Hematopoietic multipotent progenitor cell treated with erythropoietin and hydrocortisone succinate and interleukin-3 and kit ligand, for 17 days (in vitro differentiated cells): ENCODE measurements at regions not wholly inside any gene's neighbourhood (a gene's known extent, or its start where the extent isn't known, plus 50 kb on each side); places are given as distances from the start of the nearest gene placed in this dataset.

Experiments used
- DNase-seq: peaks from one replicate; pipeline ENCODE4 v3.0.0-alpha.2; 2015; ENCODE audit warnings: low spot score

GRCh38 chr21:15370462-15370975 is 305.7 kb upstream of the NRIP1 start:
- no peak for DNase-seq

- DNase-seq = no peak
These were observed 309.1 kb upstream of the NRIP1 start for GRCh38 chr21:15373941-15374340.

- DNase-seq = no peak
These were observed 315.0 kb upstream of the NRIP1 start for GRCh38 chr21:15379776-15380175.

GRCh38 chr21:15383588-15383987 is 318.8 kb upstream of the NRIP1 start:
- no peak for DNase-seq

GRCh38 chr21:15390049-15390448 is 325.2 kb upstream of the NRIP1 start:
- no peak for DNase-seq

GRCh38 chr21:15397258-15397657 is 332.5 kb upstream of the NRIP1 start:
- DNase-seq = no peak

- DNase-seq = no peak
These were observed 328.9 kb upstream of the USP25 start for GRCh38 chr21:15400905-15401304.

GRCh38 chr21:15401331-15401730 is 328.5 kb upstream of the USP25 start:
- DNase-seq = no peak

GRCh38 chr21:15405214-15405613 is 324.6 kb upstream of the USP25 start:
- no peak for DNase-seq

- DNase-seq = no peak
These were observed 323.0 kb upstream of the USP25 start for GRCh38 chr21:15406791-15407190.

- no peak for DNase-seq
These were observed 322.2 kb upstream of the USP25 start for GRCh38 chr21:15407585-15407984.

- no peak for DNase-seq
These were observed 321.7 kb upstream of the USP25 start for GRCh38 chr21:15408089-15408488.

- no peak for DNase-seq
These were observed 320.8 kb upstream of the USP25 start for GRCh38 chr21:15409031-15409430.

GRCh38 chr21:15410853-15411252 is 318.9 kb upstream of the USP25 start:
- DNase-seq = no peak

- no peak for DNase-seq
These were observed 315.7 kb upstream of the USP25 start for GRCh38 chr21:15414057-15414456.

- DNase-seq = no peak
These were observed 314.1 kb upstream of the USP25 start for GRCh38 chr21:15415541-15416261.

- no peak for DNase-seq
These were observed 308.3 kb upstream of the USP25 start for GRCh38 chr21:15421441-15421881.

- no peak for DNase-seq
These were observed 307.8 kb upstream of the USP25 start for GRCh38 chr21:15421947-15422346.

GRCh38 chr21:15422783-15423182 is 307.0 kb upstream of the USP25 start:
- DNase-seq = no peak

- no peak for DNase-seq
These were observed 305.9 kb upstream of the USP25 start for GRCh38 chr21:15423676-15424445.

GRCh38 chr21:15425049-15425448 is 304.7 kb upstream of the USP25 start:
- DNase-seq = no peak

GRCh38 chr21:15430023-15430422 is 299.8 kb upstream of the USP25 start:
- no peak for DNase-seq

- no peak for DNase-seq
These were observed 299.2 kb upstream of the USP25 start for GRCh38 chr21:15430577-15430976.
